ENCODE measurements at regions not wholly inside any gene's neighbourhood (a gene's known extent, or its start where the extent isn't known, plus 50 kb on each side); places are given as distances from the start of the nearest gene placed in this dataset.

DNA sequence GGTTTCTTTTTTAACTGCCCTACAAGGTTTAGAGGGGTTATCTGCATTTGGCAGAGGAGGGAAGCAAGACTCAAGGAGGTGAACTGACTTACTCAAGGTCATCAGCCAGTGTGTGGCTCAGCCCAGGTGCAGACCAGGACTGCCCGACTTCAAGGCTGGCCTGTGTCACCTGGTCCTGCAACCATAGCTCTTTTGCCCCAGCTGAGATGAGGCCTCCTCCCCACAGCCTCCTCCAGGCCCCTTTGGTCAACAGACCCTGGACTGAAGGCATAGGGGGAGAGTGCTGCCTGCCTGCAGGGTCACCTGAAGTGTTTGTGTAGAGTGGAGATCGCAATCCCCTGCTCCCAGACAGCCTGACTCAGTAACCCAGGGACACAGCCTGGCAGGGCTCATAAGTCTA, 168.5 kb upstream of the GLI2 start:
- TF ChIP-seq CREB1 (IDR thresholded peaks at IDR 0.05; ENCODE audit: low read depth) (no peak), REST (IDR thresholded peaks at IDR 0.05; ENCODE audit: low read depth) (no peak), EP300 (IDR thresholded peaks at IDR 0.05; ENCODE audit: borderline replicate concordance) (no peak), TAF1 (IDR thresholded peaks at IDR 0.05; ENCODE audit: low read depth) (no peak), EGR1 (IDR thresholded peaks at IDR 0.05) (no peak), ZBTB7A (IDR thresholded peaks at IDR 0.05; ENCODE audit: low read depth) (no peak), CEBPB (IDR thresholded peaks at IDR 0.05) (no peak), NFIC (IDR thresholded peaks at IDR 0.05) (no peak), FOXM1 (IDR thresholded peaks at IDR 0.05; ENCODE audit: borderline replicate concordance, low read depth) (no peak), MAX (IDR thresholded peaks at IDR 0.05) (no peak), TCF12 (IDR thresholded peaks at IDR 0.05; ENCODE audit: low read depth) (no peak), YY1 (IDR thresholded peaks at IDR 0.05; ENCODE audit: low read depth) (no peak), RAD21 (IDR thresholded peaks at IDR 0.05; ENCODE audit: low read depth) (no peak), TEAD4 (IDR thresholded peaks at IDR 0.05) (no peak)
- TF ChIP-seq, protein P1, sequence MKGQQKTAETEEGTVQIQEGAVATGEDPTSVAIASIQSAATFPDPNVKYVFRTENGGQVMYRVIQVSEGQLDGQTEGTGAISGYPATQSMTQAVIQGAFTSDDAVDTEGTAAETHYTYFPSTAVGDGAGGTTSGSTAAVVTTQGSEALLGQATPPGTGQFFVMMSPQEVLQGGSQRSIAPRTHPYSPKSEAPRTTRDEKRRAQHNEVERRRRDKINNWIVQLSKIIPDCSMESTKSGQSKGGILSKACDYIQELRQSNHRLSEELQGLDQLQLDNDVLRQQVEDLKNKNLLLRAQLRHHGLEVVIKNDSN (IDR thresholded peaks at IDR 0.05) = no peak

DNA sequence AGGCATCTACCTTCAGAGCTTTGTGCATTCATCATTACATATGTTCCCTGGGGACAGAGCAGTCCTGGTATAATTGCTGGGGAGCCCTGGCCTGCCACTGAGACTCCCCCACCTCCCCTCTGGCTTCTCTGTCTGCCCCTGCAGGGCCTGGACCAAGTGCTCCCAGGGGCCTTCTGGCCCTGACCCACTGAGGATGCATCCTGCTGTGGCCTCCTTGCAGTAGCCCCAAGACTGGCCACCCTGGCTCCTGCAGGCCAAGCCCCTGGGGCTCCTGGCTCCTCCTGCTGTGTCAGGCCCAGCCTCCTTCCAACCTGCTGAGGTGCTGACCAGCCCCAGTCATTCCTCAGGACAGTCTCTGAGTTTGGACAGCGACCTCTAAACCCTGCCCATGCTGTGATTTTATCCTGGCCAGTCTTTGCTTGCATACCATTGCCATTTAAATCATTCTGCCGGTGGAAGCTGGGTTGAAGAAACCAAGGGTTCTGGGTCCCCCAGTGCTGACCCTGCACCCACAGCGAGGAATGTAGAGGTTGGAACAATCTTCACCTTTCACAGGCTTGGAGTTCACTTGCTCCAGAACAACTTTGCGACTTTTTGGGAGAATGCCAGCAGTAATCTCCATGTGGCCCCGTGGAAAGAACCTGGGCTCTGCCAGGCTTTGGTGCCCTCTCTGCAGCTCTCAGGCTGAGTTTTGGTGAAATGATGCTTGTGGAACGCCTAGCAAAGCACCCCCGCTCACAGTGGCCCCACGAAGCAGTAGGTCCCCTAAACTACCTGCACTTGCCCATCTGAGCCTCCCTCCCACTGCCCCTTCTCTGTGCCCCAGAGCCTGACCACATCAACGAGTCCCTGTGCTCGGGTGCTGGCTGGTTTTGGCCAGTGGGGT, 167.3 kb upstream of the GLI2 start:
- no peak for TF ChIP-seq EGR1 (IDR thresholded peaks at IDR 0.05)
- TF ChIP-seq, protein P1 (IDR thresholded peaks at IDR 0.05) = no peak
- peak; percentile 83 for TF ChIP-seq REST (IDR thresholded peaks at IDR 0.05; ENCODE audit: low read depth)
- TF ChIP-seq TEAD4 (IDR thresholded peaks at IDR 0.05) = peak; percentile 17; the same call in 1 of the 2 replicates
- TF ChIP-seq NFIC (IDR thresholded peaks at IDR 0.05) = 0 out of 2 replicates have a peak, but pooled peaks have one; percentile 23
- no peak for TF ChIP-seq RAD21 (IDR thresholded peaks at IDR 0.05; ENCODE audit: low read depth)
- no peak for TF ChIP-seq FOXM1 (IDR thresholded peaks at IDR 0.05; ENCODE audit: borderline replicate concordance, low read depth)
- TF ChIP-seq YY1 (IDR thresholded peaks at IDR 0.05; ENCODE audit: low read depth) = no peak
- no peak for TF ChIP-seq CREB1 (IDR thresholded peaks at IDR 0.05; ENCODE audit: low read depth)
- TF ChIP-seq MAX (IDR thresholded peaks at IDR 0.05) = no peak
- no peak for TF ChIP-seq EP300 (IDR thresholded peaks at IDR 0.05; ENCODE audit: borderline replicate concordance)
- no peak for TF ChIP-seq CEBPB (IDR thresholded peaks at IDR 0.05)

GRCh38 chr2:120568975-120569268, 166.7 kb upstream of the GLI2 start:
- TF ChIP-seq EP300 (IDR thresholded peaks at IDR 0.05; ENCODE audit: borderline replicate concordance) (peak; percentile 59), CEBPB (IDR thresholded peaks at IDR 0.05) (no peak), TCF12 (IDR thresholded peaks at IDR 0.05; ENCODE audit: low read depth) (peak; percentile 82), REST (IDR thresholded peaks at IDR 0.05; ENCODE audit: low read depth) (no peak), CREB1 (IDR thresholded peaks at IDR 0.05; ENCODE audit: low read depth) (no peak), NFIC (IDR thresholded peaks at IDR 0.05) (peak; percentile 71), TEAD4 (IDR thresholded peaks at IDR 0.05) (0 out of 2 replicates have a peak, but pooled peaks have one; percentile 20), MAX (IDR thresholded peaks at IDR 0.05) (0 out of 2 replicates have a peak, but pooled peaks have one; percentile 30)
- TF ChIP-seq, protein P1 (IDR thresholded peaks at IDR 0.05) = no peak
